ENCODE measurements at regions not wholly inside any gene's neighbourhood (a gene's known extent, or its start where the extent isn't known, plus 50 kb on each side); places are given as distances from the start of the nearest gene placed in this dataset.
"Not testable (repeated sequence)": the region's sequence is repeated elsewhere in the genome, so short reads cannot be mapped to it uniquely, and the experiment has no call there.

DNA sequence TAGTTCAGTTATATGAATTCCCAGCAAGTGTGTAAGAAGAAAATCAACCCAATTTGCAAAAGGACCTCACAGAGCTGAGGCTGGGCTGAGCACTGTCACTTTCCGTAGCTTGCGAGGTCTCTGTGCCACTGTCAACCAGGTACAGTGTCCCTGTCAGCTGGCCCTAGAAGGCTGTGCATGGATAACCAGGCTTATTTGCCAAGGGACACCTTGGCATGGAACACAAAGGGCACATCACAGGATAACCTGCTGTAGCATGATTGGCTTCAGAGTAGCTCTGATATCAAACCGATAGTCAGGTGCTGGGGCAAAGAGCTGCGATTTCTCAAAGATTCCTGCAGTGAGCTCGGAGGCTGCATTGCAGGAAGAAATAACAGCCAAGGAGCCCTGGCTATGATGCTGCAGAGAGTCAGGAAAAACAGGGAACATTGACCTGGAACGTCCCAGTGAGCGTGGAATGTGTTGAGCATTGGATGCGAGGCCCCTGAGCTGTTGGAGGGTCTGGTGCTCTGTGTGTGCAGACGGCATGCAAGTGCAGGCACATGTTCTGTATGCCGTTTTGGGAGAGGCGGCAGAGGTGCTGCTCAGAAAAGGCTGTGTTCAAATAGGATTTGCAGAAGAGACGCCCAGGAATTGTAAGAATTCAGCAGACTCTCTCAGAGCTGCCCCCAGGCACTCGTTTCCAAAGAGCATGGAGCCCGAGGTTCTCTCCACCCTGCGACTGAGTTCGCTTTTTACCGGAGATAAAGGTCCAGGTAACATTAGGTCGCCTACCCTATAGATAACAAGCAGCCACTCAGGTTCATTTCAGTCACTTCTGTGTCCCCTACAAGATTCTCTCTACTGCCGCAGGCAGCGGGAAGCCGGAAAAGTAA lies 213.5 kb upstream of the IRS2 start:
- H3K4me3 ChIP-seq (ENCODE audit: low read depth in 1 of 5, low read length in 5 of 5): no peak overlapping the region
- no peaks in the 10 kb centered on the region for H3K36me3 ChIP-seq (ENCODE audit: control insufficient read depth in 5 of 5, insufficient read depth in 5 of 5, low read length in 5 of 5)
- no peaks in the 10 kb centered on the region for H3K27me3 ChIP-seq (ENCODE audit: control insufficient read depth in 5 of 5, insufficient read depth in 4 of 5, low read length in 5 of 5)
- no peak overlapping the region for H3K27ac ChIP-seq (ENCODE audit: low read depth, low read length)
- no peak overlapping the region for H3K9ac ChIP-seq (ENCODE audit: low read length in 5 of 5)
- H3K9me3 ChIP-seq (ENCODE audit: control insufficient read depth in 5 of 5, low read length in 5 of 5): no peaks in the 10 kb centered on the region
- peaks cover 2 to 29% (median 21%) of the 10 kb centered on the region in 5 donors for H3K4me1 ChIP-seq (ENCODE audit: control insufficient read depth in 5 of 5, insufficient read depth in 5 of 5, low read length in 5 of 5)

DNA sequence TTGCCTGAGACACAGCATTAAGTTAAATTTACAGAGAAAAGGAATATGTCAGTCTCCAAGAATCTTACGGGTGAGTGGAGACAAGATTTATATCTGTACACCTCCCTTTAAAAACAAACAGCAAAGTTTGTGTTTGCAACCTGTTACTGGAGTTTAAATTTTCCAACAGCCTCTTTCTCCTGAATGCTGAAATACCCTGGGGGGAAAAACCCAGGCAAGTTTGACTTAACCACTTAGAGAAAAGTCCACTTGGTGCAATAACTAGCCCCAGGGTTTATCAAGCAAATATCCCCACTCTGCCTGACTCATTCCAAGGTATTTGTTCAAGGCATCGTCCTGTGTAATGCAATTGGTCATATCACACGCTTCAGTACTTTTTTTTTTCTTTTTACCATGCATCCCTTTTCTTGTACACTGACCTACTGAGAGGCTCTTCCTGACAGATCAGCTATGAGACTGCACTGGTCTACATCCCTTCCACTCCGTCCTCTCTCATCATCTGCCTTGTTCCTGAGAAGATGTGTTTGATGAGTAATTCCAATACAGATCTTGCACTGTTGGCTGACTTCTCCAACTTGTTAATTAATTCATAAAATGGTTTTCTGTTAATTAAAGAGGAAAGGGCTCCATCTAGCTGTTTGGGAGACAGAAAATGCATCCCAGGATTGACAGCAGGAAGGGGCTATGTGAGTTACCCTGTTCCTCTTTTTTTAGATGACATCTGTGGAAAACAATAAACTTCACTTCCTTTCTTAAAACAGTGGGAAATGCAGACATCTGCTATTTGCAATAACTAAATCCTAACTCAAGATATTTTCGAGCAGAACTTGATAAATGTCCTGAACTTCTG lies 212.5 kb upstream of the IRS2 start:
- no peak overlapping the region for H3K9ac ChIP-seq (ENCODE audit: low read length in 5 of 5)
- no peaks in the 10 kb centered on the region for H3K9me3 ChIP-seq (ENCODE audit: control insufficient read depth in 5 of 5, low read length in 5 of 5)
- no peaks in the 10 kb centered on the region for H3K27me3 ChIP-seq (ENCODE audit: control insufficient read depth in 5 of 5, insufficient read depth in 4 of 5, low read length in 5 of 5)
- H3K4me3 ChIP-seq (ENCODE audit: low read depth in 1 of 5, low read length in 5 of 5): no peak overlapping the region
- peak overlapping the region; percentile 18 for H3K27ac ChIP-seq (ENCODE audit: low read depth, low read length)
- peaks cover 2 to 29% (median 21%) of the 10 kb centered on the region in 5 donors for H3K4me1 ChIP-seq (ENCODE audit: control insufficient read depth in 5 of 5, insufficient read depth in 5 of 5, low read length in 5 of 5)
- no peaks in the 10 kb centered on the region for H3K36me3 ChIP-seq (ENCODE audit: control insufficient read depth in 5 of 5, insufficient read depth in 5 of 5, low read length in 5 of 5)

DNA sequence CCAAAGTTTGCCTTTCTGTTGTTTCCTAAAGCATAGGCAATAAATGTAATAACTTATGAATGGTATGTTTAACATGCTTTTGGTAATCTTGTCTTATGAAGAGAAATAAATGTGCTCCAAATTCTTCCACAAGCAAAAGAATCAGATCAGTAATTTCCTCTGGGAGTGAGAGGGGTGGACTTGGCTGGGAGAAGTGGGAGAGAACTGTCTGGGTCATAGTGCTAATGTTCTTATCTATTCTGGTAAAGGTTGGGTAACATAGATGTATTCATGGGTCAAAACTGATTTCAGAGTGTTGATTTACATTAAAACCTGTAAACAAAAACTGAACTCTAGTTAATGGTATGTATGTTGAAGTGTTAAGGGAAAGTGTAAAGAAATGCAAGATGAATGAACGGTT lies 211.7 kb upstream of the IRS2 start:
- no peak overlapping the region for H3K4me3 ChIP-seq (ENCODE audit: low read depth in 1 of 5, low read length in 5 of 5)
- H3K9ac ChIP-seq (ENCODE audit: low read length in 5 of 5): no peak overlapping the region
- peaks cover 2 to 29% (median 21%) of the 10 kb centered on the region in 5 donors for H3K4me1 ChIP-seq (ENCODE audit: control insufficient read depth in 5 of 5, insufficient read depth in 5 of 5, low read length in 5 of 5)
- H3K9me3 ChIP-seq (ENCODE audit: control insufficient read depth in 5 of 5, low read length in 5 of 5): no peaks in the 10 kb centered on the region
- no peaks in the 10 kb centered on the region for H3K27me3 ChIP-seq (ENCODE audit: control insufficient read depth in 5 of 5, insufficient read depth in 4 of 5, low read length in 5 of 5)
- peak overlapping the region; percentile 18 for H3K27ac ChIP-seq (ENCODE audit: low read depth, low read length)
- H3K36me3 ChIP-seq (ENCODE audit: control insufficient read depth in 5 of 5, insufficient read depth in 5 of 5, low read length in 5 of 5): no peaks in the 10 kb centered on the region

DNA sequence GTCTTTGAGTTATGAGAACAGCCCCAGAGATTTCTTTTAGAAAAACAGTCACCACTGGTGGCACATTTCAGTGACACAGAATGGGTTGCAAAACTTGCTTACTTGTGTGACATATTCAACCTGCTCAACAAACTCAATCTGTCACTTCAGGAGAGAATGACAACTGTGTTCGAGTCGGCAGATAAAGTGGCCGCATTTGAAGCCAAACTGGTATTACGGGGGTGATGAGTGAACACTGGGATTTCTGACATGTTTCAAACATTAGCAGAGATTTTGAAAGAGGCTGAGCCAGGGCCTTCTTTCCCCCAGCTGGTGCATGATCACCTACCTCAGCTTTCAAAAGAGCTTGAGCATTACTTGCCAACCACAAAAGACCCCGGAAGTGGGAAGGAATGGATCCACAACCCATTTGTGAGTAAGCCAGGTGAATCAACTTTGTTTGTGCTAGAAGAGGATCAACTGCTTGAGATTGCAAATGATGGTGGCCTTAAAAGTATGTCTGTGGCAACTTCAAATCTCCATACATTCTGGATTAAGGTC lies 210.7 kb upstream of the IRS2 start:
- not testable (repeated sequence) for H3K9me3 ChIP-seq (ENCODE audit: control insufficient read depth in 5 of 5, low read length in 5 of 5); H3K36me3 ChIP-seq (ENCODE audit: control insufficient read depth in 5 of 5, insufficient read depth in 5 of 5, low read length in 5 of 5); H3K9ac ChIP-seq (ENCODE audit: low read length in 5 of 5); H3K27ac ChIP-seq (ENCODE audit: low read depth, low read length); H3K4me3 ChIP-seq (ENCODE audit: low read depth in 1 of 5, low read length in 5 of 5); H3K27me3 ChIP-seq (ENCODE audit: control insufficient read depth in 5 of 5, insufficient read depth in 4 of 5, low read length in 5 of 5)
- H3K4me1 ChIP-seq (ENCODE audit: control insufficient read depth in 5 of 5, insufficient read depth in 5 of 5, low read length in 5 of 5): peaks cover 2 to 29% (median 21%) of the 10 kb centered on the region in 5 donors

DNA sequence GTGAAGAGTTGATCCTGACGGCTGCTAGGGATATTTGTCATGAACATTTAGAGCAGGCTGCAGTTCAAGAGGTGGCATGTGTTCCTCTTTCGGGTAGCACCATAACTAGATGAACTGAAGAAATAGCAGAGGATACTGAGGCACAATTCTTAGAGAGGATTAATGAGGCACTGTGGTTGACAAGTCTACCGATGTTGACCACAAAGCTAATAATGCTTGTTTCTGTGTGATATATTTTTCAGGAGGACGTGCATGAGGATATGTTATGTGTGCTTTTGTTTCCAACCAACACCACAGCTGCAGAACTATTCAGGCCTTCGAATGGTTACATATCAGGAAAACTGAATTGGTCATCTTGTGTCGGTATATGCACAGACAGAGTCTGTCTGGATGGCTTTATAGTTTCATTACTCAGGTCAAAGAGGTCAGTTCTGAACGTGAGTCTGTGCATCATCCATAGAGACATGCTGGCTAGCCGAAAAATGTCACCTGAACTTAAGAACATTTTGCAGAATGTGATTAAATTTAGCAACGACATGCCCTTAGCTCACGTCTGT lies 210.1 kb upstream of the IRS2 start:
- H3K27me3 ChIP-seq (ENCODE audit: control insufficient read depth in 5 of 5, insufficient read depth in 4 of 5, low read length in 5 of 5): no peaks in the 10 kb centered on the region
- H3K9ac ChIP-seq (ENCODE audit: low read length in 5 of 5): no peak overlapping the region
- no peaks in the 10 kb centered on the region for H3K9me3 ChIP-seq (ENCODE audit: control insufficient read depth in 5 of 5, low read length in 5 of 5)
- no peaks in the 10 kb centered on the region for H3K36me3 ChIP-seq (ENCODE audit: control insufficient read depth in 5 of 5, insufficient read depth in 5 of 5, low read length in 5 of 5)
- H3K4me3 ChIP-seq (ENCODE audit: low read depth in 1 of 5, low read length in 5 of 5): no peak overlapping the region
- no peak overlapping the region for H3K27ac ChIP-seq (ENCODE audit: low read depth, low read length)
- peaks cover 2 to 29% (median 21%) of the 10 kb centered on the region in 5 donors for H3K4me1 ChIP-seq (ENCODE audit: control insufficient read depth in 5 of 5, insufficient read depth in 5 of 5, low read length in 5 of 5)

DNA sequence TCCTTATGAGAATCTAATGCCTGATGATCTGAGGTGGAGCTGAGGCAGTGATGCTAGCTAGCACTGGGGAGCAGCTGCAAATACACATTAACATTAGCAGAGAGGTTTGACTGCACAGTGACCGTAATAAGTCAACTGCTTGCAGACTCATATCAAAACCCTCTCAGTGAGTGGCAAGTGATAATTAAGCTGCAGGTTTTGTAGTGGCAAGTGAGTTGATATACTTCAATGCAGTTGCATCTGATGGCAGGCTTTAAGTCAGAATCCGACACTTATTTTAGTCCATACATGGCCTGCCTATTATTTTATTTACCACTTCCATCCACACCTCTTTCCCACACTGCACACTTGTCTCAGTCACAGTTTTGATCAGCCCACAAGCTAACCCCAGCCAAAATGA lies 209.2 kb upstream of the IRS2 start:
- H3K9ac ChIP-seq (ENCODE audit: low read length in 5 of 5): no peak overlapping the region
- no peak overlapping the region for H3K27ac ChIP-seq (ENCODE audit: low read depth, low read length)
- no peak overlapping the region for H3K4me3 ChIP-seq (ENCODE audit: low read depth in 1 of 5, low read length in 5 of 5)
- H3K9me3 ChIP-seq (ENCODE audit: control insufficient read depth in 5 of 5, low read length in 5 of 5): no peaks in the 10 kb centered on the region
- peaks cover 2 to 29% (median 21%) of the 10 kb centered on the region in 5 donors for H3K4me1 ChIP-seq (ENCODE audit: control insufficient read depth in 5 of 5, insufficient read depth in 5 of 5, low read length in 5 of 5)
- H3K36me3 ChIP-seq (ENCODE audit: control insufficient read depth in 5 of 5, insufficient read depth in 5 of 5, low read length in 5 of 5): no peaks in the 10 kb centered on the region
- no peaks in the 10 kb centered on the region for H3K27me3 ChIP-seq (ENCODE audit: control insufficient read depth in 5 of 5, insufficient read depth in 4 of 5, low read length in 5 of 5)

DNA sequence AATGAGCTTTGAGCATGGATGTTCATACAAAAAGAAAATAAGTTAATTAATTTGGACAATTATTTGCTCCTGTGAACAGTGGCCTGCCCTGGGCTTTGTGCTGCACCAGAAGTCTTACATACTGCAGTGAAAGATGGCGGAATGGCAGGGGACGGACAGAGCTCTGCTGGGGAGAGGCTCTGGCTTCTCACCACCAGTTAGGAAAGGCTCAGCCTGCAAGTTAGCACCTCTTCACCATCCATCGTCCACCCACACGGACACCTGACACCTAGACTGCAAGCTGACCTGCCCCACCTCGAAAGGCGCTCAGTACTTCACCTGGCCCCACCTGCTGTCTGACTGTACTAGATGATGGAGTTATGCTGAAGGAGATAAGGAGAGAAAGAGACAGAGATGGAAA lies 203.9 kb upstream of the IRS2 start:
- H3K4me1 ChIP-seq (ENCODE audit: control insufficient read depth in 5 of 5, insufficient read depth in 5 of 5, low read length in 5 of 5): no peaks in the 10 kb centered on the region
- no peak overlapping the region for H3K9ac ChIP-seq (ENCODE audit: low read length in 5 of 5)
- no peak overlapping the region for H3K4me3 ChIP-seq (ENCODE audit: low read depth in 1 of 5, low read length in 5 of 5)
- H3K27ac ChIP-seq (ENCODE audit: low read depth, low read length): no peak overlapping the region
- H3K36me3 ChIP-seq (ENCODE audit: control insufficient read depth in 5 of 5, insufficient read depth in 5 of 5, low read length in 5 of 5): no peaks in the 10 kb centered on the region
- H3K27me3 ChIP-seq (ENCODE audit: control insufficient read depth in 5 of 5, insufficient read depth in 4 of 5, low read length in 5 of 5): no peaks in the 10 kb centered on the region
- H3K9me3 ChIP-seq (ENCODE audit: control insufficient read depth in 5 of 5, low read length in 5 of 5): no peaks in the 10 kb centered on the region

DNA sequence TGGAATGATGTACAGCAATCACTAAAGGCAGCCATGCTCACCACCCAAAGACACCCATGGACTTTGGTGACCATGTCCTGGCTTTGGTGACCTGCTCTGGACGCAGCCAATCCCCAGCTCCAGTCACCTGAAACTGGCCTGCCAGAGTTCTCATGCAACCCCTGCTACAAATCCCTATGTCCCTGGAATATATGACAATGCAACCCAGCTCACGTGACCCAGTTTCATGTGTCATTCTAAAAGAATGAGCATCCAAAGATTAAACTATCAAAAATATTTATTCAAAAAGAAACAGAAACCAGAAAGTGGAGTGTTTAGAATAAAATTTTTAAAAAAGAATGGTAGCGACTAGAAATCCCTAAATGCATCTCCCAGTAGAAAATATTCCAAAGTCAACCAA lies 203.3 kb upstream of the IRS2 start:
- no peak overlapping the region for H3K27ac ChIP-seq (ENCODE audit: low read depth, low read length)
- H3K4me1 ChIP-seq (ENCODE audit: control insufficient read depth in 5 of 5, insufficient read depth in 5 of 5, low read length in 5 of 5): no peaks in the 10 kb centered on the region
- H3K4me3 ChIP-seq (ENCODE audit: low read depth in 1 of 5, low read length in 5 of 5): no peak overlapping the region
- no peak overlapping the region for H3K9ac ChIP-seq (ENCODE audit: low read length in 5 of 5)
- no peaks in the 10 kb centered on the region for H3K27me3 ChIP-seq (ENCODE audit: control insufficient read depth in 5 of 5, insufficient read depth in 4 of 5, low read length in 5 of 5)
- no peaks in the 10 kb centered on the region for H3K9me3 ChIP-seq (ENCODE audit: control insufficient read depth in 5 of 5, low read length in 5 of 5)
- no peaks in the 10 kb centered on the region for H3K36me3 ChIP-seq (ENCODE audit: control insufficient read depth in 5 of 5, insufficient read depth in 5 of 5, low read length in 5 of 5)

DNA sequence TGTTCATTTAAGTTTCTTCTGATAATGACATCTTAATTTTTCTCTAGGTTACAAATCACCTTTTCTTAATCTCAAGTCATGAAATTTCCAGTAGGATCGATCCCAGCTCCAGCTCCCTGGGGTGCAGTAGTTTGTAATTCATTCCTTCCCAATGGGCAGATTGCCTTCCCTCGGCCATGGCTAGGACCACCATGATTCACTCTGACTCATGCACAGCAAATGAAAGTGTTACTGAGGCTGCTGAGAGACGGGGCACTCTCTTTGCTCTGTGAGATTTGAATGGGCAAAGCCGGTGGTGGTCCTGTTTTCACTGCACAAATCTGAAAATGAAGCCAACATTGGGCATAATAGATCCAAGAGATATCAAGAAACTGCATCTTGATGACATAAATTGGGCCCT lies 202.8 kb upstream of the IRS2 start:
- Histone ChIP-seq H3K36me3 (ENCODE audit: control insufficient read depth in 5 of 5, insufficient read depth in 5 of 5, low read length in 5 of 5) (no peaks in the 10 kb centered on the region), H3K9me3 (ENCODE audit: control insufficient read depth in 5 of 5, low read length in 5 of 5) (no peaks in the 10 kb centered on the region), H3K4me1 (ENCODE audit: control insufficient read depth in 5 of 5, insufficient read depth in 5 of 5, low read length in 5 of 5) (no peaks in the 10 kb centered on the region), H3K4me3 (ENCODE audit: low read depth in 1 of 5, low read length in 5 of 5) (no peak overlapping the region), H3K27ac (ENCODE audit: low read depth, low read length) (no peak overlapping the region), H3K27me3 (ENCODE audit: control insufficient read depth in 5 of 5, insufficient read depth in 4 of 5, low read length in 5 of 5) (no peaks in the 10 kb centered on the region), H3K9ac (ENCODE audit: low read length in 5 of 5) (no peak overlapping the region)

DNA sequence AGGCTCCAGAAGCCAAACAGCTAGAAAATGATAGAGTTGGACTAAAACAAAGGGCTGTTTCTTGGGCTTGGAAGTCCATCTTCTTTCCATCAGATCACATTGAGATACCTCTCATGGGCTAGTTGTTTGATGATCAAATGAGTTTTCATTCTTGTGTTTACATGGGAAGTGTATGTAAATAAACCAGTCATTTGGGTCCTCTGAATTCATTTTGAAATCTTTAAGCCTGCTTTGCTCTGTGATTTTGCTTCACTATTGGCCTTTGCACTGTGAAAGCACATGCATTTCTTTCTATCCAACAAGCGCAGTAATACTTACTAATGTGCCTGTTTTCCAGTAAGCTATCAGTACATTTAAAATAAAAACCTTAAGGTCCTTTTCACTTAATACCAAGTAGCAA lies 200.5 kb upstream of the IRS2 start:
- Histone ChIP-seq H3K27me3 (ENCODE audit: control insufficient read depth in 5 of 5, insufficient read depth in 4 of 5, low read length in 5 of 5) (no peaks in the 10 kb centered on the region), H3K9ac (ENCODE audit: low read length in 5 of 5) (no peak overlapping the region), H3K4me3 (ENCODE audit: low read depth in 1 of 5, low read length in 5 of 5) (no peak overlapping the region), H3K36me3 (ENCODE audit: control insufficient read depth in 5 of 5, insufficient read depth in 5 of 5, low read length in 5 of 5) (no peaks in the 10 kb centered on the region), H3K9me3 (ENCODE audit: control insufficient read depth in 5 of 5, low read length in 5 of 5) (no peaks in the 10 kb centered on the region), H3K27ac (ENCODE audit: low read depth, low read length) (no peak overlapping the region), H3K4me1 (ENCODE audit: control insufficient read depth in 5 of 5, insufficient read depth in 5 of 5, low read length in 5 of 5) (no peaks in the 10 kb centered on the region)
